Esophagus mucosa (tissue), 1 donor: ENCODE measurements at regions not wholly inside any gene's neighbourhood (a gene's known extent, or its start where the extent isn't known, plus 50 kb on each side); places are given as distances from the start of the nearest gene placed in this dataset.
"Not testable (repeated sequence)": the region's sequence is repeated elsewhere in the genome, so short reads cannot be mapped to it uniquely, and the experiment has no call there.

Experiments used
- ATAC-seq: fragments of 200-7000 bp; cut with Tn5 transposase; one replicate; pipeline ENCODE4 v1.9.1; 2020
- donor health status: DM: yes; HTN: yes; CAD: no.

DNA sequence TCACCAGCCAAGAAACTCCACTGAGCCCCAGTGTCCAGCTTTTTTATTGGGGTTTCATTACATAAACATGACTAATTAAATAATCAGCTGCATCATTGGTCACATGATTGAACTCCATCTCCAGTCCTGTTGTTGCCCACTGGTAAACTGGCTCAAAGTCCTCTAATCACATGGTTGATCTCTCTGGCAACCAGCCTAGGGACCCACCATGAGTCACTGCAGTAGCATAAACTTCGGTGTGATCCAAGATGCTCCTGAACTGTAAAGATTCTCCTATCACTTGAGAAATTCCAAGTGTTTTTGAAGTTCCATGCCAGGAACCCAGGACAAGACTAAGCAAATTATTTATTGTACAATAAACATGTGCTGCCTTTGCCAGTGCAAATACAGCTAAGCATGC lies 130.4 kb upstream of the AUTS2 start:
- no peak for ATAC-seq

- no peak for ATAC-seq
These were observed 121.9 kb upstream of the AUTS2 start for GRCh38 chr7:69476416-69476815.

GRCh38 chr7:69482676-69483075 lies 115.6 kb upstream of the AUTS2 start:
- ATAC-seq, result no peak

- ATAC-seq, result no peak
These were observed 108.7 kb upstream of the AUTS2 start for GRCh38 chr7:69489533-69489932.

GRCh38 chr7:69498671-69499070 lies 99.6 kb upstream of the AUTS2 start:
- no peak for ATAC-seq

DNA sequence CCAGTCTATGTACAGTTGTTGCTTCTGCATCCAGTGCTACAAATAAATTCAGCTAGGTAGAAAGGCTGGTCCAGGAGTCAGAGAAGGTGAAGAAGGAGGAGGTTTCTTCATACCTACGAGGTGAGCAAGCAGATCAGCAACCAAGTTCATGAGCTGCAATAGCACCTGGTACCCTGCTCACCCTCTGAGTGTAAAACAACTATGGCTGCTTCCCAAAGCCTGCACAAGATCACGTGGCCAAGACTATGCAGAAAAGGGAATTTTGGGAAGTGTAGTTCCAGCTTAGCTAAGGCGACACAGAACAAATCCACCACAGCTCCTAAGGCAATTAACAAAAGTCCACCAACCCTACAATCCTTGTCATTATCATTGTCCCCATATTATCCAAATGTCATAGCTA lies 95.9 kb upstream of the AUTS2 start:
- ATAC-seq, result no peak

DNA sequence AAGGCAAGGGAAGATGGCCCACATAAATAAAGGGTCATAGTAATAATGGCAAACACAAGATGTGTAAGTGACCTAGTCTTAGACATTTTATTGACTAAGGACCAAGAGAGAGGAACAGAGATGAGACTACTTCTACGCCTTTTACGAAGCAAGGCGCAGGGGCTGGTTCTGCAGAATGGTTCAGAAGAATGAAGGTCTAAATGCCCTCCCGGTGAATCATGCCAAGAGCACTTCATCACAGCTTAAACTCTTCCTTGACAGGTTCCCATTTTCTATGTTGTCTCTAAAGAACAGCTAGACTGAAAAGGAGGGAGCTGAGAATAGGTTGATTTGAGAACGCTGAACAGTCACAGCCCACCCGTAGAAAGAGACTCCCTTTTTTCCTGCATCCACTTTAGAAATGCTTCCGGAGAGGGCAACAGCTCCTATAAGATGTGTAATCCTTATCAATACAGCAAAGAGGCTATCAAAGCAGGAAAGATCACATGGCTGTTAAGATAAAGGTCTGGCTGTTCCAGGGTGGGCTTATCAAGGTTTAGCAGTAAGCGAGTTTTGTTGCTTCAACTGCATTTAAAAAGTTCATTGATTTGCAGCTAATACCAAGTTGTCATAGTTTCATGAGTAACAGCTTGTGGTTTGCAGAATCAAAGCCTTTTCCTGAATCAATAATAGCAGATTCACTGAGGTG lies 93.4 kb upstream of the AUTS2 start:
- no peak for ATAC-seq

- no peak for ATAC-seq
These were observed 89.5 kb upstream of the AUTS2 start for GRCh38 chr7:69508736-69509135.

DNA sequence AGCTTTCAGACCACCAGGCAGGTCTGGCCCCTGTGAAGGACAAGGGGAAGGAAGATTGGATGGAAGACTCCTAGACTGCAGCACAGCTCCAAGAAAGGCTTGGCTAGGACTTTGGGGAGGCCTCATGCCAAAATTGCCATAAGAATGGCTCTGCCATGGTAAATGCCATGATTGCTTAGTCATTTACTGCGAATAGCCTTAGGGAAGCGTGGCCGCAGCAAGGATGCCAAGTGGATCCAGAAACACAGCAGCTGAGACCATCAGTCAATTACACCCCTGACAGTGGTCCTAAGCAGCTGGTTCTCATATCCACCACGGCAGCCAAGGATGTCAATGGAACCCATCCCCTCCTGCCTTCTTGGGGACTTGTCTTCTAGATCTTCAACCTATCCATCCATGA lies 88.2 kb upstream of the AUTS2 start:
- ATAC-seq, result no peak

DNA sequence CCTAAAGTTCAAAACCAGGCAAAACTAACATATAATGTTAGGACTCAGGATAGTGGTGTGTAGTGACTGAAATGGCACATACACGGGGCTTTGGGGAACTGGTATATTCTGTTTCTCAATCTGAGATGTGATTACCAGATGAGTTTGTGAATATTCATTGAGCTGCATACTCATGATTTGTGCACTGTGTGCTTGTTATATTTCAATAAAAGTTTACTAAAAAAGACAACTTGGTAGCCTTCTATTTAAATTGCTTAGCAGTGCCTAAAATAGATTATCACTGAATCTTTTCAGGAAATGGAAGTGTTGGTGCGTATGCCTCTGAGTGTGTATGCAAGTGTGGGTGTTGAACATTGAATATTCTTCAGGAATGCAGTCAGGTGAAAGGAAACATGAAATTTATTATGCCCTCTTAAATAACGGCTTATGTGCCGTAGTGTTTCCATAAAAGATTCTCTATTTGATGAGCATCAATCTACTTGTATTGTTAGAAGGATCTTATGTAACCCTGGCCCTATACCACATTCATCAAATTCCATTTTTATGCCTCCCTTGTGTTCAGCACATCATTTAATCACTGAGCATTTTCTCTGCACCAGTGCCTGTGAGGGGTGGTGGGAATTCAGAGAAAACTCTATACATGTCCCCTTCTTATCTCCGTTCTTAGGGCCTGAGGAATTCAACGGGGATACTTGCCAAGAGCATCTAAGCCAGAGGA lies 82.6 kb upstream of the AUTS2 start:
- ATAC-seq, result no peak

- no peak for ATAC-seq
These were observed 81.9 kb upstream of the AUTS2 start for GRCh38 chr7:69516238-69516820.

DNA sequence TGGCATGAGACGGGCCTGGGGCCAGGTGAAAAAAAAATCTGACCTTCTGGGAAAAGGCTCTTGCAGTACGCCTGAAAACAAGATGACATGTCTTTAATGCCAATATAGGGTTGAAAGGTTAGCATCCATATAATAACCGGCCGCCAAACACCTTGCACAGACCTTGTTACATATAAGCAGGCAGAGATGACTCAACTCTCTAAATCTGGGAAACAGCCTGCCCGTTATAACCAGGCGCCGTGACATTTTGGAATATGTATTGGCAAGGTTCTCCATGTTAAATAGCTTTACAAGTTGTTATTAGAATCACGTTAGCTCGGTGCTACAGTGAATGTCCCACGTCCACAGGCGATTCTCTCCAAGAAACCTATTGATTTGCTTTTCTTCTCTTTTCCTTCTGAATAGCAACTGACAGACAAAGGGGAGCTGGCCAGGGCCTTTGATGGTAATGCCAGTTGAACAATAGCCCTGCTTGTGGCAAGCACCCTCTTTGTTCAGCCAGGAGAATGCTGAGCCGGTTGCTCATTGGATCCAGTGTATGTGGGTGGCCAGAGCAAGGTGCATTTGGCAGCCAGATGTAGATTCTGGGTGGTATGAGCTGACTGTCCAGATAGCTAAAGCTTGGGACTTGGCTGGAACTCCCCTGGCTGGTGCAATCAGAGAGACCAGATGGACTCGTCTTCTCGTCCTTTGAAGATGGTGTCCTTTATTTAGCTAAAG lies 80.1 kb upstream of the AUTS2 start:
- no peak for ATAC-seq

- ATAC-seq, result no peak
These were observed 79.6 kb upstream of the AUTS2 start for GRCh38 chr7:69518705-69519077.

- ATAC-seq, result no peak
These were observed 71.7 kb upstream of the AUTS2 start for GRCh38 chr7:69526570-69526969.

GRCh38 chr7:69527706-69528105 lies 70.6 kb upstream of the AUTS2 start:
- no peak for ATAC-seq

DNA sequence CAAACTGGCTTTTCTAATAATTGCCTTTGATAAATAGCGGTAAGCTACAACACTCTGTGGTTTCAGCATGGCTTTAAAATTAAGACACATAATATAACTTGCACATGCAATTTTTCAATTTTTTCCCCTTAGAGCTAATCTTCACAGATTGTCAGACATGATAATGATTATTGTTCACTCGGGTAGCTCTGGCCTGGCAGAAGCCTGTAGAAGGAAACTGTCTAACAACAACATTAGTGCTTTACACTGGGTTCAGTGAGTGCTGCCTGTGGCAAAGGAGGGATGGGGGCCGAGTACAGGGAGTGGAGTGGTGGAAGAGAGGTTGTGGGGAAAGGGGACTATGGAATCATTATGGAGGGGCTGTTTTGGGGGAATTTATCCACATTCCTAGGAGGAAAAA lies 67.2 kb upstream of the AUTS2 start:
- ATAC-seq, result no peak

DNA sequence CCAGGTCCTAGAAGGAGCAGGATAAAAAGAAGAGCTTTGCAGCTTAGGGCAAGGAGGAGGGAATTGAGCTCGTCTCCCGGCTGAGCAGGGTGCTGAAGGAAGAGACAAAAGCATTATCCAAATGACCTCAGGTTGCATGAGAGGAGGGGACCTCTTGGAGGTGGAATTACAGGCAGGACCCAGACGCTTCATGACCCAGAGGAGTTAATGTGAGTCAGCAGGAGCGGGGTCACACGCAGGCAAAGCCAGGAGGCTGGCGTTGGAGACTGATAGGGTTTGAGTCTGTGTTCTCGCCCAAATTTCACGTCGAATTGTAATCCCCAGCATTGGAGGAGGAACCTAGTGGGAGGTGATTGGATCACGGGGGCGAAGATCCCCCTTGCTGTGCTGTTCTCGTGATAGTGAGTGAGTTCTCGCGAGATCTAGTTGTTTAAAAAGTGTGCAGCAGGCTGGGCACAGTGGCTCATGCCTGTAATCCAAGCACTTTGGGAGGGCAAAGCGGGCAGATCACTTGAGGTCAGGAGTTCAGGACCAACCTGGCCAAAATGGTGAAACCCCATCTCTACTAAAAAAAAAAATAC lies 63.7 kb upstream of the AUTS2 start:
- no peak for ATAC-seq

- ATAC-seq, result no peak
These were observed 60.6 kb upstream of the AUTS2 start for GRCh38 chr7:69537691-69538090.

GRCh38 chr7:69539531-69539930 lies 58.7 kb upstream of the AUTS2 start:
- no peak for ATAC-seq

GRCh38 chr7:69540287-69540686 lies 58.0 kb upstream of the AUTS2 start:
- ATAC-seq, result no peak

GRCh38 chr7:69541779-69542432 lies 56.4 kb upstream of the AUTS2 start:
- not testable (repeated sequence) for ATAC-seq

GRCh38 chr7:69545175-69545574 lies 53.1 kb upstream of the AUTS2 start:
- ATAC-seq, result no peak
